ENCODE measurements at regions not wholly inside any gene's neighbourhood (a gene's known extent, or its start where the extent isn't known, plus 50 kb on each side); places are given as distances from the start of the nearest gene placed in this dataset.

DNA sequence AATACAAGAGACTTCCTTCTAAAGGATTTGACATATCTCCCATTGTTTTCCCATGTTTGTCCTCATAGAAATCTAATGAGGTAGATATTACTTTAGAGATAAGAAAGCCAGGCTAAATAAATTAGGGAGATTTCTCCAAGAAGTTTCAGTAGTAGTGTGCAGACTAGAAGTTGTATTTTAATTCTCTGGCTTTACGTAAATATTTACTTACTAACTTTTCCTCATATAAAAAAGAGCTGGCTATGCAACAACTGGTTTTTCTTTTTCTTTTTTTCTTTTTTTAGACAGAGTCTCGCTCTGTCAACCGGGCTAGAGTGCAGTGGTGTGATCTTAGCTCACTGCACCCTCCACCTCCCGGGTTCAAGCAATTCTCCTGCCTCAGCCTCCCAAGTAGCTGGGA is 60.6 kb upstream of the ACYP2 start:
- Histone ChIP-seq H3K79me1 (ENCODE audit: low read depth, low read length) (no peaks in the 10 kb centered on the region), H2BK20ac (ENCODE audit: low read length) (no peak overlapping the region), H3K9ac (replicated peaks in 1 of 4; ENCODE audit: extremely low read depth in 1 of 4, low read depth in 3 of 4, low read length in 3 of 4) (no peak overlapping the region), H3K56ac (replicated peaks; ENCODE audit: insufficient read length, low read depth, low read length) (no peak overlapping the region), H4K8ac (ENCODE audit: extremely low read depth, insufficient read depth, low read length) (no peak overlapping the region), H4K5ac (ENCODE audit: insufficient read length, low read depth, low read length) (no peak overlapping the region), H3K4me3 (ENCODE audit: extremely low read depth in 1 of 4, insufficient read depth in 2 of 4, low read depth in 3 of 4, low read length in 4 of 4) (no peak overlapping the region), H3K27me3 (replicated peaks in 1 of 4; ENCODE audit: control insufficient read depth in 3 of 4, extremely low read depth in 1 of 4, insufficient read depth in 3 of 4, low read length in 3 of 4) (no peaks in the 10 kb centered on the region), H4K20me1 (replicated peaks in 1 of 2; ENCODE audit: control insufficient read depth in 1 of 2, insufficient read depth in 2 of 2, low read length in 2 of 2) (no peaks in the 10 kb centered on the region), H3K79me2 (ENCODE audit: control insufficient read depth in 1 of 2, insufficient read depth in 2 of 2, low read length in 2 of 2) (no peaks in the 10 kb centered on the region), H3K23ac (ENCODE audit: insufficient read length) (no peak overlapping the region), H3K23me2 (ENCODE audit: low read depth, low read length) (no peaks in the 10 kb centered on the region), H2BK15ac (ENCODE audit: low read length) (no peak overlapping the region), H2BK120ac (replicated peaks; ENCODE audit: low read depth, low read length) (no peak overlapping the region), H3K18ac (ENCODE audit: extremely low read depth, low read length) (no peak overlapping the region), H3K36me3 (ENCODE audit: control insufficient read depth in 2 of 4, insufficient read depth in 4 of 4, low read length in 3 of 4) (no peaks in the 10 kb centered on the region), H3K4me2 (ENCODE audit: insufficient read depth in 1 of 2, low read depth in 2 of 2, low read length in 2 of 2) (no peak overlapping the region), H3K9me3 (ENCODE audit: insufficient read depth in 2 of 2, low read depth in 1 of 2, low read length in 1 of 2) (peaks cover 10 to 23% of the 10 kb centered on the region in 2 experiments; a peak in 3 of 4 replicates), H2AK5ac (ENCODE audit: low read depth, low read length) (no peak overlapping the region), H4K91ac (replicated peaks; ENCODE audit: insufficient read length, low read length) (no peak overlapping the region), H3K4ac (replicated peaks; ENCODE audit: insufficient read length, low read depth, low read length) (no peak overlapping the region), H3K14ac (ENCODE audit: insufficient read length) (no peak overlapping the region), H2AFZ (ENCODE audit: low read length) (no peak overlapping the region), H2BK5ac (ENCODE audit: low read depth, low read length) (no peak overlapping the region), H2BK12ac (ENCODE audit: low read depth, low read length) (no peak overlapping the region), H3K4me1 (replicated peaks in 1 of 4; ENCODE audit: control insufficient read depth in 3 of 4, insufficient read depth in 4 of 4, low read length in 3 of 4) (no peaks in the 10 kb centered on the region), H3K27ac (ENCODE audit: low read depth, low read length) (no peak overlapping the region)
- CTCF ChIA-PET (ENCODE audit: partially characterized antibody), result interaction anchor here (2.6 kb wide), 1 partner anchor 8 kb away, joined by 11 read pairs; no protein-coding TSS in a partner anchor
- FAIRE-seq (no peak), DNase-seq (ENCODE audit: low read depth in 1 of 2, low spot score in 2 of 2) (no peak)
- WGBS, 2 experiments (ENCODE audit: extremely low coverage in 1 of 2, insufficient coverage in 1 of 2, insufficient read length in 1 of 2, insufficient replicate concordance in 2 of 2, low coverage in 1 of 2, low lambda C conversion rate in 2 of 2, missing lambda C conversion rate in 1 of 2), result 82% methylated on average over 4 of the region's 4 CpGs; no CpG with 5 or more reads in 1 of the 2 experiments
- POLR2A ChIA-PET (ENCODE audit: partially characterized antibody), result no interaction called here
- TF ChIP-seq SAP30 (IDR thresholded peaks at IDR 0.05; ENCODE audit: insufficient read depth, insufficient replicate concordance, low read length) (no peak), BCL11A (IDR thresholded peaks at IDR 0.05; ENCODE audit: low read depth in 2 of 2, low read length in 2 of 2) (no peak)

Measured in H1 (cell line).